ENCODE measurements at regions not wholly inside any gene's neighbourhood (a gene's known extent, or its start where the extent isn't known, plus 50 kb on each side); places are given as distances from the start of the nearest gene placed in this dataset.
"Not testable (repeated sequence)": the region's sequence is repeated elsewhere in the genome, so short reads cannot be mapped to it uniquely, and the experiment has no call there.

GRCh38 chr17:74125156-74125555, 78.3 kb upstream of the RPL38 start:
- no peak for DNase-seq
- no peak for TF ChIP-seq CTCF (IDR thresholded peaks at IDR 0.05)

GRCh38 chr17:74126179-74126900, 77.1 kb upstream of the RPL38 start:
- TF ChIP-seq CTCF (IDR thresholded peaks at IDR 0.05), result no peak
- WGBS, 2 donors, result 62% methylated on average over 11 of the region's 11 CpGs
- intact Hi-C loops (cut with DNase I), result no loop called here

More at GRCh38 chr17:74125156-74125555, 78.3 kb upstream of the RPL38 start:
- intact Hi-C loops (cut with DNase I), result no loop called here
- Histone ChIP-seq H3K36me3 (no peaks in the 10 kb centered on the region), H3K9me3 (peaks cover 0 to 7% (median 0%) of the 10 kb centered on the region in 11 donors), H3K4me3 (no peak overlapping the region), H3K4me1 (no peaks in the 10 kb centered on the region), H3K27ac (no peak overlapping the region), H3K27me3 (peaks cover 0 to 65% (median 21%) of the 10 kb centered on the region in 7 donors)
- no peak for ATAC-seq
- WGBS, 2 donors, result 39 to 50% methylated on average over 4 of the region's 4 CpGs

GRCh38 chr17:74126959-74127358, 76.5 kb upstream of the RPL38 start:
- ATAC-seq (no peak), DNase-seq (no peak)
- Histone ChIP-seq H3K36me3 (no peaks in the 10 kb centered on the region), H3K27me3 (peaks cover 0 to 69% (median 33%) of the 10 kb centered on the region in 7 donors), H3K4me3 (no peak overlapping the region), H3K27ac (no peak overlapping the region), H3K4me1 (no peaks in the 10 kb centered on the region), H3K9me3 (no peaks in the 10 kb centered on the region)
- intact Hi-C loops (cut with DNase I), result no loop called here
- 94 to 97% methylated on average over 5 of the region's 5 CpGs for WGBS, 2 donors
- no peak for TF ChIP-seq CTCF (IDR thresholded peaks at IDR 0.05)

More at GRCh38 chr17:74126179-74126900, 77.1 kb upstream of the RPL38 start:
- Histone ChIP-seq H3K4me1 (no peaks in the 10 kb centered on the region), H3K27ac (no peak overlapping the region), H3K27me3 (peaks cover 0 to 68% (median 28%) of the 10 kb centered on the region in 7 donors), H3K36me3 (no peaks in the 10 kb centered on the region), H3K4me3 (no peak overlapping the region), H3K9me3 (peaks cover 0 to 4% (median 0%) of the 10 kb centered on the region in 11 donors)
- DNase-seq (no peak), ATAC-seq (no peak)

DNA sequence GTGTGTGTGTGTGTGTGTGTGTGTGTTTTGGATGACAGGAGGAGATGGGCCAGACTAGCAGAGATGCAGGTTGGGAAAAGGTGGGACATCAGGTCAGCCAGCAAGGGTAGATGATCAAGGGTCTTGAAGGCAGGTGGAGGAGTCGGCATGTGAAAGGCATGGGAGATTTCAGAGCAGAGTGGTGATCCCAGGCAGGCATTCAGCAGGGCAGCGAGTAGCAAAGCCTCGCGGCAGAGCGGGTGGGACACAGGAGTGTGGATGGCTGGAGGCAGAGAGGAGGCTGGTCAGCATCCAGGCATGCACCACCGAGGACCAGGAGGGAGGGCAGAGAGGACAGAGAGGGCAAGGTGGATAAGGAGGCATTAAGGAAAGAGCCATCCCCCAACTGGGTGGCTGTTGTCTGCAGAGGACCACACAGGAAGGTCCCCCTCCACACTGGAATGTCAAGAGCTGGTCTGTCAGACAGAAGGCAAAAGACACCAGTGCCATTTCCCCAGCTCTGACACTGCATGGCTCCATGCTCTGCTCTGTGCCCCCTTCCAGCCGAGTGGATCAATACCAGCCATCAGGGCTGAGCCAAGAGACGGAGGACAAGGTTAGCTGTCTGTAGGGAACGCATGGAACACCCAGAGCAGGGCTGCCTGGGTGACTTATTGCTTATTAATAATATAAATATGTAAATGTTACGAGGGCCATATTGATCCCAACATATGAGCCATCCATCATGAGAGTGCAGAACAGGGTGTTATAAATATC, 74.8 kb upstream of the RPL38 start:
- Histone ChIP-seq H3K36me3 (no peaks in the 10 kb centered on the region), H3K27me3 (peaks cover 0 to 81% (median 36%) of the 10 kb centered on the region in 7 donors), H3K27ac (no peak overlapping the region), H3K9me3 (no peaks in the 10 kb centered on the region), H3K4me3 (no peak overlapping the region), H3K4me1 (no peaks in the 10 kb centered on the region)
- 58 to 59% methylated on average over 10 of the region's 10 CpGs for WGBS, 2 donors
- ATAC-seq (no peak), DNase-seq (no peak)
- TF ChIP-seq CTCF (IDR thresholded peaks at IDR 0.05), result no peak
- intact Hi-C loops (cut with DNase I), result no loop called here

DNA sequence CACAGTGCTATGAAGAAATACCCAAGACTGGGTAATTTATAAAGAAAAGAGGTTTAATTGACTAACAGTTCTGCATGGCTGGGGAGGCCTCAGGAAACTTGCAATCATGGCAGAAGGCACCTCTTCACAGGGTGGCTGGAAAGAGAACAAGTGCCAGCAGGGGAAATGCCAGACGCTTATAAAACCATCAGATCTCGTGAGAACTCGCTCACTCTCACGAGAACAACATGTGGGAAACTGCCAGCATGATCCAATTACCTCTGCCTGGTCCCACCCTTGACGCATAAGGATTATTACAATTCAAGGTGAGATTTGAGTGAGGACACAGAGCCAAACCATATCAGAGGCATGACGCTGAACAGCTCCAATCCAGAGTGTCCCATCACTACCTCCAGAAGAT, 73.7 kb upstream of the RPL38 start:
- ATAC-seq; H3K27ac ChIP-seq; H3K36me3 ChIP-seq; H3K4me3 ChIP-seq; DNase-seq; H3K9me3 ChIP-seq; intact Hi-C loops (cut with DNase I); H3K4me1 ChIP-seq: not testable (repeated sequence)
- H3K27me3 ChIP-seq, result peaks cover 0 to 82% (median 37%) of the 10 kb centered on the region in 7 donors
- WGBS, 2 donors, result 53 to 54% methylated on average over 6 of the region's 6 CpGs
